ENCODE measurements at regions not wholly inside any gene's neighbourhood (a gene's known extent, or its start where the extent isn't known, plus 50 kb on each side); places are given as distances from the start of the nearest gene placed in this dataset.
"Not testable (repeated sequence)": the region's sequence is repeated elsewhere in the genome, so short reads cannot be mapped to it uniquely, and the experiment has no call there.

DNA sequence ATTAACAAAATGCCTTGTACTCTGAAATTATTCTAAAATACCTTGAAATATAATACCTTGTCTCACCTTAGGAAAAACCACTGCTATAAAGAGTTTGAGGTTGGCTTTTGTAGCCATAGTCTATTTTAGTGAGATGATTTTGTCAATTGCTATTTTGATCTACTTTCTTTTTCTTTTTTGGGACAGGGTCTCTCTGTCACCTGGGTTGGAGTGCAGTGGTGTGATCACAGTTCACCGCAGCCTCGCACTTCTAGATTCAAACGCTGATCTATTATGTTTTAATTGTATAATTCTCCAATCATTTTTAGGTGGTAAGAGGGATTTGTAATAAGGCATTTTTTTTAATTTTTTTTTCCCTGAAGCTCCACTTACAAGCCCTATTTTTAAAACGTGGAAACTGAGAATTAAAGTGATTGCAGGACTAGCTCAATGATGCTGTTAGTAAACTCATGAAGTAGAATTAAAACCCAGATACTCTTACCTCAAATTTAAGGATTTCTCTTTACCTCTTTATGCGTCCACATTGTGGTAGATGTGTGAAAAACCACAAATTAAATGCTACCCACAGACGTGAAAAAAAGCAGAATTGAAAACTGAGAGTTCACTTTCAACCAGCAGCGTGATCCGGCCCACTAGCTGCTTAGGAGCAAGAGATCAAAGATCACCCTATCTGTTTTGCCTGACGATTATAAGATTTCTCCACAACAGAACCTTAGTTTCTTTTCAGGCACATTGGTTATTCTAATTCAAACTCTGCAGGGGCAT lies 384.2 kb downstream of the CGGBP1 start:
- no peaks in the 10 kb centered on the region for H3K4me1 ChIP-seq
- H3K36me3 ChIP-seq: no peaks in the 10 kb centered on the region
- intact Hi-C loops (cut with DNase I): no loop called here
- TF ChIP-seq, protein P1, sequence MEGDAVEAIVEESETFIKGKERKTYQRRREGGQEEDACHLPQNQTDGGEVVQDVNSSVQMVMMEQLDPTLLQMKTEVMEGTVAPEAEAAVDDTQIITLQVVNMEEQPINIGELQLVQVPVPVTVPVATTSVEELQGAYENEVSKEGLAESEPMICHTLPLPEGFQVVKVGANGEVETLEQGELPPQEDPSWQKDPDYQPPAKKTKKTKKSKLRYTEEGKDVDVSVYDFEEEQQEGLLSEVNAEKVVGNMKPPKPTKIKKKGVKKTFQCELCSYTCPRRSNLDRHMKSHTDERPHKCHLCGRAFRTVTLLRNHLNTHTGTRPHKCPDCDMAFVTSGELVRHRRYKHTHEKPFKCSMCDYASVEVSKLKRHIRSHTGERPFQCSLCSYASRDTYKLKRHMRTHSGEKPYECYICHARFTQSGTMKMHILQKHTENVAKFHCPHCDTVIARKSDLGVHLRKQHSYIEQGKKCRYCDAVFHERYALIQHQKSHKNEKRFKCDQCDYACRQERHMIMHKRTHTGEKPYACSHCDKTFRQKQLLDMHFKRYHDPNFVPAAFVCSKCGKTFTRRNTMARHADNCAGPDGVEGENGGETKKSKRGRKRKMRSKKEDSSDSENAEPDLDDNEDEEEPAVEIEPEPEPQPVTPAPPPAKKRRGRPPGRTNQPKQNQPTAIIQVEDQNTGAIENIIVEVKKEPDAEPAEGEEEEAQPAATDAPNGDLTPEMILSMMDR (IDR thresholded peaks at IDR 0.05): no peak
- no peaks in the 10 kb centered on the region for H3K9me3 ChIP-seq
- no peak overlapping the region for H3K4me3 ChIP-seq
- no peak for ATAC-seq
- H3K27ac ChIP-seq: no peak overlapping the region
- H3K27me3 ChIP-seq: no peaks in the 10 kb centered on the region
- DNase-seq: no peak

DNA sequence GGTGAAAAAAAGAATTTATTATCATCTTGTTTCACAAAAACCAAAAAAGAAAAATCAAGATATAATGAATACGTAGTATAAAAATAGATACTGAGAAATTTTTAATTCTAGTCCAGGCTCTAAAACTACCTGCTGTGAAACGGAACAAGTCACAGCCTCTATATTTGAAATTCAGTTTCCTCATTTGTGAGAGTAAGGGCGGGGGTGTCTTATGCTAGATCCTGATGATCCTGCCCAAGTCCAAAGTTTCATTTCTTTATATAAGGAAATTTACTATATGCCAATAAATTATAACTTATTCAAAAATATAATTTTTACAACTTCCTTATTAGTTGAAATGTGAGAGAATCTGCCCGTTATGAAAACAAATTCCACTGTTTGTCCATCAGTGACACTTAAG lies 385.7 kb downstream of the CGGBP1 start:
- Histone ChIP-seq H3K9me3 (no peaks in the 10 kb centered on the region), H3K4me3 (no peak overlapping the region), H3K27me3 (no peaks in the 10 kb centered on the region), H3K27ac (no peak overlapping the region), H3K36me3 (no peaks in the 10 kb centered on the region), H3K4me1 (no peaks in the 10 kb centered on the region)
- TF ChIP-seq, protein P1 (IDR thresholded peaks at IDR 0.05): no peak
- DNase-seq (no peak), ATAC-seq (no peak)
- intact Hi-C loops (cut with DNase I): no loop called here

- Histone ChIP-seq H3K27me3 (no peaks in the 10 kb centered on the region), H3K4me3 (no peak overlapping the region), H3K4me1 (no peaks in the 10 kb centered on the region), H3K27ac (no peak overlapping the region), H3K36me3 (no peaks in the 10 kb centered on the region), H3K9me3 (no peaks in the 10 kb centered on the region)
- no peak for ATAC-seq
- intact Hi-C loops (cut with DNase I): no loop called here
- TF ChIP-seq, protein P1 (IDR thresholded peaks at IDR 0.05): no peak
- no peak for DNase-seq
Measured at GRCh38 chr3:87654184-87654583, 377.8 kb upstream of the POU1F1 start.

DNA sequence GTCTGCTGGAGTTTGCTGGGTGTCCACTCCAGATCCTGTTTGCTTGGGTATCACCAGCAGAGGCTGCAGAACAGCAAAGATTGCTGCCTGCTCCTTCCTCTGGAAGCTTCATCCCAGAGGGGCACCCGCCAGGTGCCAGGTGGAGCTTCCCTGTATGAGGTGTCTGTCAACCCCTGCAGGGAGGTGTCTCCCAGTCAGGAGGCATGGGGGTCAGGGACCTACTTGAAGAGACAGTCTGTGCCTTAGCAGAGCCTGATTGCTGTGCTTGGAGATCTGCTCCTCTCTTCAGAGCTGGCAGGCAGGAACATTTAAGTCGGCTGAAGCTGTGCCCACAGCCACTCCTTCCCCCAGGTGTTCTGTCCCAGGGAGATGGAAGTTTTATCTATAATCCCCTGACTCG lies 376.8 kb upstream of the POU1F1 start:
- ATAC-seq, DNase-seq, H3K27ac ChIP-seq: not testable (repeated sequence)

GRCh38 chr3:87634426-87634825 lies 358.0 kb upstream of the POU1F1 start:
- intact Hi-C loops (cut with DNase I): no loop called here
- Histone ChIP-seq H3K9me3 (no peaks in the 10 kb centered on the region), H3K36me3 (no peaks in the 10 kb centered on the region), H3K27ac (no peak overlapping the region), H3K27me3 (no peaks in the 10 kb centered on the region), H3K4me1 (no peaks in the 10 kb centered on the region), H3K4me3 (no peak overlapping the region)
- ATAC-seq (no peak), DNase-seq (no peak)
- TF ChIP-seq, protein P1 (IDR thresholded peaks at IDR 0.05): no peak

More for the DNA sequence above, 376.8 kb upstream of the POU1F1 start:
- H3K27me3 ChIP-seq; intact Hi-C loops (cut with DNase I); H3K4me3 ChIP-seq; H3K9me3 ChIP-seq; H3K36me3 ChIP-seq; H3K4me1 ChIP-seq: not testable (repeated sequence)

- TF ChIP-seq, protein P1 (IDR thresholded peaks at IDR 0.05): no peak
- Histone ChIP-seq H3K9me3 (no peaks in the 10 kb centered on the region), H3K27ac (no peak overlapping the region), H3K4me1 (no peaks in the 10 kb centered on the region), H3K4me3 (no peak overlapping the region), H3K36me3 (no peaks in the 10 kb centered on the region), H3K27me3 (no peaks in the 10 kb centered on the region)
- ATAC-seq (no peak), DNase-seq (no peak)
- intact Hi-C loops (cut with DNase I): no loop called here
Measured at GRCh38 chr3:87627316-87627715, 350.9 kb upstream of the POU1F1 start.

All from upper lobe of right lung (tissue), 1 donor.